ENCODE measurements at regions not wholly inside any gene's neighbourhood (a gene's known extent, or its start where the extent isn't known, plus 50 kb on each side); places are given as distances from the start of the nearest gene placed in this dataset.

GRCh38 chr12:94834036-94834625, 169.4 kb downstream of the NDUFA12 start:
- no peak for TF ChIP-seq YY1 (IDR thresholded peaks at IDR 0.05; ENCODE audit: low read depth)
- TF ChIP-seq EP300 (IDR thresholded peaks at IDR 0.05; ENCODE audit: borderline replicate concordance), result no peak
- no peak for TF ChIP-seq NFIC (IDR thresholded peaks at IDR 0.05)
- no peak for TF ChIP-seq CEBPB (IDR thresholded peaks at IDR 0.05)
- TF ChIP-seq FOXM1 (IDR thresholded peaks at IDR 0.05; ENCODE audit: borderline replicate concordance, low read depth), result no peak
- no peak for TF ChIP-seq EGR1 (IDR thresholded peaks at IDR 0.05)
- no peak for TF ChIP-seq TAF1 (IDR thresholded peaks at IDR 0.05; ENCODE audit: low read depth)

Measured in Ishikawa (cell line).